ENCODE measurements at regions not wholly inside any gene's neighbourhood (a gene's known extent, or its start where the extent isn't known, plus 50 kb on each side); places are given as distances from the start of the nearest gene placed in this dataset.

- DNase-seq (ENCODE audit: low spot score) = no peak
Observed at GRCh38 chr20:52783769-52784168, 188.4 kb upstream of the TSHZ2 start.

- no peak for DNase-seq (ENCODE audit: low spot score)
Observed at GRCh38 chr20:52780462-52780861, 191.7 kb upstream of the TSHZ2 start.

- no peak for DNase-seq (ENCODE audit: low spot score)
Observed at GRCh38 chr20:52779125-52779524, 193.0 kb upstream of the TSHZ2 start.

- DNase-seq (ENCODE audit: low spot score) = no peak
Observed at GRCh38 chr20:52777171-52777570, 195.0 kb upstream of the TSHZ2 start.

- DNase-seq (ENCODE audit: low spot score) = no peak
Observed at GRCh38 chr20:52775786-52776185, 196.4 kb upstream of the TSHZ2 start.

GRCh38 chr20:52768694-52769093 lies 203.5 kb upstream of the TSHZ2 start:
- DNase-seq (ENCODE audit: low spot score) = no peak

- DNase-seq (ENCODE audit: low spot score) = no peak
Observed at GRCh38 chr20:52766645-52767435, 205.3 kb upstream of the TSHZ2 start.

GRCh38 chr20:52763321-52763853 lies 208.8 kb upstream of the TSHZ2 start:
- no peak for DNase-seq (ENCODE audit: low spot score)

- DNase-seq (ENCODE audit: low spot score) = no peak
Observed at GRCh38 chr20:52761867-52762266, 210.3 kb upstream of the TSHZ2 start.

- DNase-seq (ENCODE audit: low spot score) = no peak
Observed at GRCh38 chr20:52760791-52761190, 211.4 kb upstream of the TSHZ2 start.

- DNase-seq (ENCODE audit: low spot score) = no peak
Observed at GRCh38 chr20:52757411-52757810, 214.7 kb upstream of the TSHZ2 start.

- DNase-seq (ENCODE audit: low spot score) = no peak
Observed at GRCh38 chr20:52755744-52756143, 216.4 kb upstream of the TSHZ2 start.

GRCh38 chr20:52754366-52754765 lies 217.8 kb upstream of the TSHZ2 start:
- no peak for DNase-seq (ENCODE audit: low spot score)

- DNase-seq (ENCODE audit: low spot score) = no peak
Observed at GRCh38 chr20:52752023-52752422, 220.1 kb upstream of the TSHZ2 start.

- DNase-seq (ENCODE audit: low spot score) = no peak
Observed at GRCh38 chr20:52751571-52751970, 220.6 kb upstream of the TSHZ2 start.

- DNase-seq (ENCODE audit: low spot score) = no peak
Observed at GRCh38 chr20:52749938-52750337, 222.2 kb upstream of the TSHZ2 start.

- DNase-seq (ENCODE audit: low spot score) = no peak
Observed at GRCh38 chr20:52748990-52749389, 223.2 kb upstream of the TSHZ2 start.

- no peak for DNase-seq (ENCODE audit: low spot score)
Observed at GRCh38 chr20:52748285-52748932, 223.7 kb upstream of the TSHZ2 start.

GRCh38 chr20:52747845-52748284 lies 224.3 kb upstream of the TSHZ2 start:
- DNase-seq (ENCODE audit: low spot score) = no peak

- DNase-seq (ENCODE audit: low spot score) = no peak
Observed at GRCh38 chr20:52746770-52747169, 225.4 kb upstream of the TSHZ2 start.

- DNase-seq (ENCODE audit: low spot score) = no peak
Observed at GRCh38 chr20:52746190-52746589, 226.0 kb upstream of the TSHZ2 start.

GRCh38 chr20:52744441-52744840 lies 227.7 kb upstream of the TSHZ2 start:
- DNase-seq (ENCODE audit: low spot score) = no peak

- no peak for DNase-seq (ENCODE audit: low spot score)
Observed at GRCh38 chr20:52738081-52738480, 234.1 kb upstream of the TSHZ2 start.

Data from putamen (tissue), 1 donor.